ENCODE measurements at regions not wholly inside any gene's neighbourhood (a gene's known extent, or its start where the extent isn't known, plus 50 kb on each side); places are given as distances from the start of the nearest gene placed in this dataset.

DNA sequence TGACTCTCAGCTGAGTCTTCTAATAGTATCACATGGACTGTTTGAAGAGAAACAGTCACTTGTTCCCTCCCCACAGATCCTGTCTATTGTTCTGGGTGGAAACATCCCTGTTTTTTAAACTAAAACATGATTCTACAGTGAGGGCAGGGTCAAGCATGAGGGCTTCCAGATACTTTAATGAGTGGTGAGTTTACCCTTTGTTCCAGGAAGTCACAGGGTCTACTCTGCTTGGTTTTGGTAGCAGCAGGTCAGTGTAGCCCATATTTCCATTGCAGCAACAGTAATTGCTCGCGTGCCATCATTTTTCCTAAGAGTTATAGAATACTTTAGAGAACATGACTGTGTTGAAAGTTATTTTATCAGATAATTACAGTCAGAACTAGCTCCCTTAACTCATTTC lies 87.4 kb downstream of the ZNF732 start:
- no peak overlapping the region for H3K4me3 ChIP-seq (ENCODE audit: insufficient read depth, low read depth, low read length)
- H2BK15ac ChIP-seq (ENCODE audit: low read depth, low read length), result no peak overlapping the region
- no CpG with 5 or more reads among the region's 2 CpGs for WGBS, 2 experiments (ENCODE audit: extremely low coverage in 2 of 2, insufficient read length in 1 of 2)

More for the DNA sequence above, 87.4 kb downstream of the ZNF732 start:
- Histone ChIP-seq H4K8ac (ENCODE audit: low read depth in 2 of 2, low read length in 2 of 2) (no peak overlapping the region), H2AK5ac (ENCODE audit: low read depth, low read length) (no peak overlapping the region), H2AK9ac (replicated peaks; ENCODE audit: low read depth, low read length, poor library complexity) (no peak overlapping the region), H3K27ac (ENCODE audit: insufficient read depth, low read length) (no peak overlapping the region), H2BK120ac (ENCODE audit: low read depth, low read length) (no peak overlapping the region), H3K9me1 (ENCODE audit: insufficient read depth, low read length) (no peaks in the 10 kb centered on the region), H3K14ac (replicated peaks; ENCODE audit: low read depth, low read length) (no peak overlapping the region), H3K4ac (ENCODE audit: low read depth, low read length) (no peak overlapping the region), H3K9ac (ENCODE audit: low read depth, low read length) (no peak overlapping the region), H3K36me3 (ENCODE audit: control insufficient read depth, insufficient read depth, low read length) (no peaks in the 10 kb centered on the region), H3K27me3 (ENCODE audit: control insufficient read depth, insufficient read depth, low read length) (no peaks in the 10 kb centered on the region), H2AFZ (replicated peaks; ENCODE audit: low read length, poor library complexity) (no peak overlapping the region), H4K5ac (ENCODE audit: low read depth, low read length) (no peak overlapping the region), H4K91ac (ENCODE audit: insufficient read depth, low read depth, low read length) (no peak overlapping the region), H3K4me2 (ENCODE audit: low read depth, low read length) (no peak overlapping the region), H3K9me3 (ENCODE audit: control insufficient read depth, insufficient read depth, low read length) (peaks cover 19% of the 10 kb centered on the region), H3K23ac (ENCODE audit: low read depth, low read length) (no peak overlapping the region), H4K20me1 (ENCODE audit: insufficient read depth, low read length) (no peaks in the 10 kb centered on the region), H2BK5ac (ENCODE audit: low read depth, low read length, poor library complexity, severe bottlenecking) (no peak overlapping the region), H2BK20ac (ENCODE audit: low read depth, low read length) (no peak overlapping the region), H3K79me1 (ENCODE audit: low read depth in 1 of 2, low read length in 2 of 2) (no peaks in the 10 kb centered on the region), H3K4me1 (ENCODE audit: control insufficient read depth, insufficient read depth, low read length) (no peaks in the 10 kb centered on the region), H3K56ac (ENCODE audit: extremely low read depth, insufficient read depth, low read length) (no peak overlapping the region), H3K18ac (ENCODE audit: low read depth, low read length) (no peak overlapping the region)
- intact Hi-C loops (cut with micrococcal nuclease) (no loop called here), in situ Hi-C loops (cut with MboI; ENCODE audit: low sequenced_read_pairs) (no loop called here), dilution Hi-C loops (cut with HindIII; ENCODE audit: low sequenced_read_pairs, unreplicated experiment) (no loop called here)
- DNase-seq (no peak), ATAC-seq (ENCODE audit: low read depth) (no peak)
- POLR2A ChIA-PET (ENCODE audit: unreplicated experiment), result no interaction called here
- BruUV-seq (replicated peaks), result no TSS peak
- no peak for TF ChIP-seq FOS (IDR thresholded peaks at IDR 0.05; ENCODE audit: low read depth, low read length)
- no peak for TF ChIP-seq RCOR1 (IDR thresholded peaks at IDR 0.05; ENCODE audit: insufficient replicate concordance, low read length)
- TF ChIP-seq MXI1 (IDR thresholded peaks at IDR 0.05; ENCODE audit: borderline replicate concordance, low read depth, low read length), result no peak
- TF ChIP-seq, protein P1, sequence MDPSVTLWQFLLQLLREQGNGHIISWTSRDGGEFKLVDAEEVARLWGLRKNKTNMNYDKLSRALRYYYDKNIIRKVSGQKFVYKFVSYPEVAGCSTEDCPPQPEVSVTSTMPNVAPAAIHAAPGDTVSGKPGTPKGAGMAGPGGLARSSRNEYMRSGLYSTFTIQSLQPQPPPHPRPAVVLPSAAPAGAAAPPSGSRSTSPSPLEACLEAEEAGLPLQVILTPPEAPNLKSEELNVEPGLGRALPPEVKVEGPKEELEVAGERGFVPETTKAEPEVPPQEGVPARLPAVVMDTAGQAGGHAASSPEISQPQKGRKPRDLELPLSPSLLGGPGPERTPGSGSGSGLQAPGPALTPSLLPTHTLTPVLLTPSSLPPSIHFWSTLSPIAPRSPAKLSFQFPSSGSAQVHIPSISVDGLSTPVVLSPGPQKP (IDR thresholded peaks at IDR 0.05; ENCODE audit: borderline replicate concordance, low read depth, low read length), result no peak
- TF ChIP-seq RAD21 (IDR thresholded peaks at IDR 0.05; ENCODE audit: low read length), result no peak
- TF ChIP-seq, protein P2, sequence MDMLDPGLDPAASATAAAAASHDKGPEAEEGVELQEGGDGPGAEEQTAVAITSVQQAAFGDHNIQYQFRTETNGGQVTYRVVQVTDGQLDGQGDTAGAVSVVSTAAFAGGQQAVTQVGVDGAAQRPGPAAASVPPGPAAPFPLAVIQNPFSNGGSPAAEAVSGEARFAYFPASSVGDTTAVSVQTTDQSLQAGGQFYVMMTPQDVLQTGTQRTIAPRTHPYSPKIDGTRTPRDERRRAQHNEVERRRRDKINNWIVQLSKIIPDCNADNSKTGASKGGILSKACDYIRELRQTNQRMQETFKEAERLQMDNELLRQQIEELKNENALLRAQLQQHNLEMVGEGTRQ (IDR thresholded peaks at IDR 0.05; ENCODE audit: low read depth, low read length), result no peak
- CTCF ChIA-PET, result interaction anchor here (0.6 kb wide), 1 partner anchor 22 kb away, joined by 3 read pairs; no protein-coding TSS in a partner anchor
